ENCODE measurements at regions not wholly inside any gene's neighbourhood (a gene's known extent, or its start where the extent isn't known, plus 50 kb on each side); places are given as distances from the start of the nearest gene placed in this dataset.
"Not testable (repeated sequence)": the region's sequence is repeated elsewhere in the genome, so short reads cannot be mapped to it uniquely, and the experiment has no call there.

DNA sequence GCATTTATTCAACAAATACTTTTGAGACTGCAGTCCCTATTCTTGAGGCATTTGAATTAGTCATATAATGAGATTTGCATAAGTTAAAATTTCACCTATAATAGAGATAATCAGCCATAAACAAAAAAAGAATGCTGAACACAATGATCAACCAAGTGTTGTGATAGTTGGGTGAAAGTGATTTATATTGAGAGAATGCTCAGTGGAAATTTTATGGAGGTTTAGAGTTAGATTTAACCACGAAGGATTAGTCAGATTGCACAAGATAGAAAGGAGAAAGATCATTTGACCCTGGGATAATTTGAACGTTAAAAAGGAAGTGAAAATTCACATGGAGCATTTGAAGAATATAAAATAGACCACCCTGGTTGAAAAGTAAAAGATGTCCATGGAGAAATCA is 356.2 kb downstream of the NPR3 start:
- DNase-seq (ENCODE audit: low spot score), result no peak

DNA sequence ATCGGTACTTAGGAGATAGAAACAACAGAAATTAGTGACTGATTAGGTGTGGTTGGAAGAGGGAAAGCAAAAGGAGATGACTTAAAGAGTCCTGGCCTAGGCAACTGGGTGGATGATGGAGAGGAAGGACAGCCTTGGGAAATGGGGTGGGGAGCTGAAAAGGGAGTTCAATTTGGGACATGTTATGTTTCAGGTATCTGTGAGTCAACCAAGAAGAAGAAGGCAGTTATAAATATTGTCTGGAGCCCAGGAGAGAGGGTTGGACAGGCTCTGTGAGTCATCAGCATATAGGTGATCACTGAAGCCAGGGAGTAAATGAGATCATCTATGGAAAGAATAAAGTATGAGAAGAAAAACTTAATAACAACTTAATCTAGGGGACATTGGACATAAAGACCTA is 357.7 kb downstream of the NPR3 start:
- DNase-seq (ENCODE audit: low spot score), result no peak

DNA sequence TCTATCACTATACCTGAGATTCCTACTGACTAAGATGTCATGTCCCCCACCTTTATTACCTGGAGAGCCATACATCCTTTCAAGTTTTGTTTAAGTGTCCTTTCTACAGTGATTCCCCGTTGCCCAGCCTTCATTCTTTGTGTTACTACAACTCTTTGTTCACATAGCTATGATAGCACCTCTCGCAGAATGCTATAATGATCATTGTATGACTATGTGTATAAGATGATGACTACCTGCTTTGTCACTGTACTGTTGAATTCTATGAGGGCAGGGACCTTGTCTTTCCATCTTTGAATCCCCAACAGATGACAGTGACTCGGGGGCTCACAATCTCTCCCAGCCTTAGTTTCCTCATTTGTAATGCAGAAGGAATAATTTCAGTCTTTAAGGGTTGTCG is 361.2 kb downstream of the NPR3 start:
- no peak for DNase-seq (ENCODE audit: low spot score)

DNA sequence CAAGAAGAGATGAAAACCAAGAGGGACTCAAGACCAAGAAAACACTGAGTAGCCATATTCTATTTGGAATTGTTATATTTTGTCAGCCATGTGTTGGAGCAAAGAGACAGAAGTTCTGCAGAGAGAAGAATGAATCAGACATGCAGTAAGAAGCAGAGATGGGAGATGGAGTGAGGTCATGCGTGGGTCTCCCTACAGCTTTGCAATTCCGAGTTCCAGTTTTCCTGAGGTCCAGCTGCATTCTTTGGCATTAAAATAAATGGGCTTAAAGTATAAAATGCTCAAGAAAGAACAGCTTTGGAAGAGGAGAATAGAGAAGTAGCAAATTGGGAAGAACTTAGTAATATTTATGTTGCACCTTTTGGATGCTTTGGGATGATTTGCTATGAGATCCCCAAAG is 361.6 kb downstream of the NPR3 start:
- no peak for DNase-seq (ENCODE audit: low spot score)

DNA sequence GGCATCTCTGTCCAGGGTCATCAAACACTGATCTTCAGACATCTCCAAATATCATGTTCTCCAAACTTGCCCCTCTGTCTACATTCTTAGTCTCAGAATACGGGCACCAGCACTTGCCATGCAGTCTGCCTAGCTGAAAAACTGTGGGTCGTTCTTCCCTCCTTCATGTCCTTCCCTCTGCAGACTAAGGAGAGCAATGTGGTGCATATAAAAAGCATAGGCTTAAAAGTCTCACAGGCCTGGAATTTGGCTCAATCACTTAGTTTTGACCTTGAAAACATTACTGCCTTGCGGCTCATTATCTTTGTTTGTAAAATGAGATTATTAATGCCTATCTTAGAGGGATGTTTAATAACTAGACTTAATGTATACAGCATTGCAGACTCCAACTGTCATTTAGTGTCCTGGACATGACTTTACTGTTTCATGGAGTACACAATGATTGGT is 362.8 kb downstream of the NPR3 start:
- no peak for DNase-seq (ENCODE audit: low spot score)

DNA sequence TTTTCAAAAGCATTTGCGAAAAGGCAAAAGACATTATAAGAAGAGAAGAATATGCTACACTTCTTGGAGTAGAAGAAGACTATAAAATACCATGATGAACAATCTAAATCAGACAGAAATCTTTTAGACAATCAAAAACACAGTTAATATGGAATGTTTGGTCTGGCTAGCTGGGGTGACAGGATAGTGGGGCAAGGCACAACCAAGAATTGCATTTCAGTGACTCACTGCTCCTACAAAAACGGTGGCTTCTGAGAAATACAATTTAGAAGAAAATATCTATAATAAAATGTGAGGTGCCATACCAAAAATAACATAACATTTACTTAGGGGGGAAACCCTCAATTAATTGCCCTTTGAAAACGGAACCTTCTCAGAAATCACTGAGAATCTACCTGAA is 363.4 kb downstream of the NPR3 start:
- DNase-seq (ENCODE audit: low spot score), result no peak

DNA sequence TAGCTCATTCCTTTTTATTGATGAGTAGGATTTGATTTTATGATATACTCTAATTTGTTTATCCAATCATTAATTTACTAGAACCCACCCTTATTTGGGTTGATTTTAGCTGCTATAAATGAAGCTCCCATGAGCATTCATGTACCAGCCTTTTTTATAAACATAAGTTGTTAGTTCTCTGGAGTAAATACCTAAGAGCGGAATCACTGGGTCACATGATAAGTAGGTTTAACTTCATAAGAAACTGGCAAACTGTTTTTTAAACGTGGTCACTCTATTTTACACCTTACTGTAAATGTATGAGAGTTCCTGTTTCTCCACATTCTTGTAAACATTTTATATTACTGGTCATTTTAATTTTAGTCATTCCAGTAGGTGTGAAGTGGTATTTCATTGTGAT is 364.6 kb downstream of the NPR3 start:
- no peak for DNase-seq (ENCODE audit: low spot score)

DNA sequence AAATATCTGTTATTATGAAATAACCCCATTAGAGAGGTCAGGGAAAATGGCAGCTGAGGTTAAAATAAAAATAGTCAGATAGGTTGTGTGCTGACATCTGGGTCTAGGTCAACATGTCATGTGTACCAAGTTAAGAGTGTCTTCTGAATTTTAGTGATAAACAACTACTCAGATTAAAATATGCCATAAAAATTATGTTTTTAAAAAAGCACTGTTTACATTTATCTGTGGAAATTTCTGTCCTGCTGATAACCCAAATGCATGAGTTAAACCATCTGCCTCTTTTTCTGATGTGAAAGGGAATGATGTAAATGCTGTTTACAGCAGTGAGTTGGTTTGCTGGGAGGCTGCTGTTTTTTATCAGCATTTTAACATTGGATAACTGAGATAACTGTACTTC is 361.2 kb upstream of the TARS1 start:
- no peak for DNase-seq (ENCODE audit: low spot score)

DNA sequence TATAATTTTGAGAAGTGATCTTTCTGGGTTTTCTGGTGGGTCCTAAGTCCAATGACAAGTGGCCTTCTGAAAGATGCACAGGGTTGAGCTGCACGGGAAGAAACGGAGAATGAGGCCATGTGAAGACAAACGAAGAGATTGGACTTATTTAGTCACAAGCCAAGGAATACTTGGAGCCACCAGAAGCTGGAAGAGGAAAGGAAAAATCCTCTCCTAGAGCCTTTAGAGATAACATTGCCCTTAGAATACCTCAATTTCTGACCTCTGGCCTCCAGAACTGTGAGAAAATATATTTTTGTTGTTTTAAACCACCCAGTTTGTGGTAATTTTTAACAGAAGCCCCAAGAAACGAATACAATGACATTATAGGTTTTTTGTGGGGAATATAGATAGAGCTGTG is 360.5 kb upstream of the TARS1 start:
- DNase-seq (ENCODE audit: low spot score), result no peak

DNA sequence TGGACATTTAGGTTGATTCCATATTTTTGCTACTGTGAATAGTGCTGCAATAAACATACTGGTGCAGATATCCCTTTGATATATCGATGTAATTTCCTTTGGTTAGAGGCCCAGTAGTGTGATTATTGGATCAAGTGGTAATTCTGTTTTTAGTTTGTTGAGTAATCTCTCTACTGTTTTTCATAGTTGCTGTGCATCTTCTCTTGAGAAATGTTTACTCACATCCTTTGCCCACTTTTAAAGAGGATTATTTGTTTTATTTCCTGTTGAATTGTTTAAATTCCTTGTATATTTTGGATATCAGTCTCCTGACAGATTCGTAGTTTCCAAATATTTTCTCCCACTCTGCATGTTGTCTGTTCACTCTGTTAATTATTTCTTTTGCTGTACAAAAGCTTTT is 352.6 kb upstream of the TARS1 start:
- no peak for DNase-seq (ENCODE audit: low spot score)

DNA sequence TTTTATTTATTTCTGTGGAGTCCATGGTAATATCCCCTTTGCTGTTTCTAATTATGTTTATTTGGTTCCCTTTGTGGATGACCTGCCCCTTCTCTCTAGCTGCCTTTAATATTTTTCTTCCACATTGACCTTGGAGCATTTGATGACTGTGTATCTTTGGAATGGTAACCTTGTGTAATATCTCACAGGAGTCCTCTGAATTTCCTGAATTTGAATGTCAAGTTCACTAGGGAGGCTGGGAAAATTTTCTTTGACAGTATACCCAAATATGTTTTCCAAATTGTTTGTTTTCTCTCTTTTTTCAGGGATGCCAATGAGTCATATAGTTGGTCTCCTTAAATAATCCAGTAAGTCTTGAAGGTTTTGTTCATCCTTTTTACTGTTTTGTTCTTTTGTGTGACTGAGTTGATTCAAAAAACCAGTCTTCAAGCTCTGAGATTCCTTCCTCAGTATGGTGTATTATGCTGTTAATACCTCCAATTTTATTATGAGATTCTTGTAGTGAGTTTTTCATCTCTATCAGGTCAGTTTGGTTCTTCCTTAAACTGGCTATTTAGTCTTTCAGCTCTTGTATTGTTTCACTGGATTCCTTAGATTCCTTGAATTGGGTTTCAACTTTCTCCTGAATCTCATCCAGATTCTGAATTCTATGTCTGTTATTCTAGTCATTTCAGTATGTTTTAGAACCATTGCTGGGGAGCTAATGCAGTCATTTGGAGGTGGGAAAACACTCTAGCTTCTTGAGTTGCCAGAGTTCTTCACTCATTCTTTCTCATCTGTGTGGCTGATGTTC is 349.0 kb upstream of the TARS1 start:
- no peak for DNase-seq (ENCODE audit: low spot score)

DNA sequence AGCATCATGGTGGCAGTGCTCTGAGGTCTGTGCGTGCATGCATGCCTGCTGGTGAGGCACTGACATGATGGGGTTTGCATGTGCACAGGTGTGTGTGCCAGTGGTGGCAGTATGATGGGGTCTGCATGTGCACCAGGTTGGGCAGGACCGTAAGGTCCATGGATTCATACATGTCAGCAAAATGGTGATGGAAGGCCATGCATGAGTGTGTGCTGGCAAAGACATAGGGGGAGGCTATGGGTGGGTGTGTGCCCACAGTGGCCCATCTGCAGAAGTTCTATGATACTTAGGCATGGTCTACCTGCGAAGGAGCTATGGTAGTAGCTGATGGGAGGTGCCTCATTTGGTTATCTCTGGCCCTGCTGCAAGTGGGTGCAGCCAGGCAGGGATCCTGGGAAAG is 348.0 kb upstream of the TARS1 start:
- no peak for DNase-seq (ENCODE audit: low spot score)

DNA sequence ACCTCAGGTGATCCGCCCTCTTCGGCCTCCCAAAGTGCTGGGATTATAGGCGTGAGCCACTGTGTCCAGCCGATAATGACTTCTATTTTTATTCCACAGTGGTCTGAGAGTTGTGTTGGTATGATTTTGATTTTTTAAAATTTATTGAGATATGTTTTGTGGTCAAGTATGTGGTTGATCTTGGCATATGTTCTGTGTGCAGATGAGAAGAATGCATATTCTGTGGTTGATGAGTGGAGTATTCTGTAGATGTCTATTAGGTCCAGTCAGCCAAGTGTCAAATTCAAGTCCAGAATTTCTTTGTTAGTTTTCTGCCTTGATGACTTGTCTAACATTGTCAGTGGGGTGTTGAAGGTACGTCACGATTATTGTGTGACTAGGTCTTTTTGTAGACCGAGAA is 338.2 kb upstream of the TARS1 start:
- DNase-seq (ENCODE audit: low spot score), result no peak

DNA sequence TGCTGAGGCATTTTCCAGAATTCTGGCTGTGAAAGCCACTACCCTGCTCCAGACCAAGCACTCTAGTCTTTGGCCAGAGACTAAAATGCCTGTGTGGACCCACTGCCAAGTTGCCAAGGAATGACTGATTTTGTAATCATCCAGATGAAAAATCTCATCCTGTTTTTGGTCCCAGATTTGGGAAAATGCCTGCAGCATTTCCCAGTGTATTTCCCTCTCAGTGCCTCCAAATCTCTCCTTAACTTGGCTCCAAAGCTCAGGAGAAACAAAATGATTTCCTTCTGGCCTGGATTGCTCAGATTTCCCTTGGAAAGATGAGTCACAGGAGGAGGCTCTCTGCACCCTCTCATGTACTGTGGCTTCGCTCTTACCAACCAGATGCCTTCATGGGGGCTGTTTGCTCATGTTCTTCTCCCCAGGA is 335.2 kb upstream of the TARS1 start:
- no peak for DNase-seq (ENCODE audit: low spot score)

DNA sequence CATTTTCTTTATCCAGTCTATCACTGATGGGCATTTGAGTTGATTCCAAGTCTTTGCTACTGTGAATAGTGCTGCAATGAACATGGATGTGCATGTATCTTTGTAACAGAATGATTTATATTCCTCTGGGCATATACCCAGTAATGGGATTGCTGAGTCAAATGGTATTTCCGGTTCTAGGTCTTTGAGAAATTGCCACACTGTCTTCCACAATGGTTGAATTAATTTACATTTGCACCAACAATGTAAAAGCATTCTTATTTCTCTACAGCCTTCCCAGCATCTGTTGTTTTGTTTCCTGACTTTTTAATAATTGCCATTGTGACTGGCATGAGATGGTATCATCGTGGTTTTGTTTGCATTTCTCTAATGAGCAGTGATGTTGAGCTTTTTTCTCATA is 330.3 kb upstream of the TARS1 start:
- DNase-seq (ENCODE audit: low spot score), result not testable (repeated sequence)

DNA sequence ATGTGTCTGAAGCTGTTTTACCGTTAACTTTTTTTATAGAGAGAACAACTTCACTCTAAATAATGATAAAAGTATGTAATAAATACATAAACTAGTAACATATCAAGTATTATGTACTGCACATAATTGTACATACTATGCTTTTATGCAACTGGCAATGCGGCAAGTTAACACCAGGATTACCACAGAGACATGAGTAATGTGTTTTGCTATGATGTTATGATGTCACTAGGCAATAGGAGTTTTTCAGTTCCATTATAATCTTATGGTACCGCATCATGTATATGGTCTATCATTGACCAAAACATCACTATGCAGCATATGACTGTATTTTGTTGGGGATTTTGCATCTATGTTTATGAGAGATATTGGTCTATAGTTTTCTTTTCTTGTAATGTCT is 326.4 kb upstream of the TARS1 start:
- DNase-seq (ENCODE audit: low spot score), result no peak

DNA sequence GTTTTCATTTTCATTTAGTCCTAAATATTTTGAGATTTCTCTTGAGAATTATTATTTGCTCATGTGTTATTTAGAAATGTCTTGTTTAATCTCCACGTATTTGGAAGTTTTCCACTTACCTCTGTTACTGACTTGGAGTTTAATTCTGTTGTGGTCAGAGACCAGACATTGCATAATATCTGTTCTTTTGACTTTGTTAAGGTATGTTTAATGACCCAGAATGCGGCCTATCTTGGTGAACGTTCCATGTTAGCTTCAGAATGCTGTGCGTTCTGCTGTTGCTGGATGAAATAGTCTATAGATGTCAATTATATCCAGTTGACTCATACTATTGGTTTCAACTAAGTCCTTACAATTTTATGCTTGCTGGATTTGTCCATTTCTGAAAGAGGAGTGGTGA is 325.3 kb upstream of the TARS1 start:
- DNase-seq (ENCODE audit: low spot score), result no peak

DNA sequence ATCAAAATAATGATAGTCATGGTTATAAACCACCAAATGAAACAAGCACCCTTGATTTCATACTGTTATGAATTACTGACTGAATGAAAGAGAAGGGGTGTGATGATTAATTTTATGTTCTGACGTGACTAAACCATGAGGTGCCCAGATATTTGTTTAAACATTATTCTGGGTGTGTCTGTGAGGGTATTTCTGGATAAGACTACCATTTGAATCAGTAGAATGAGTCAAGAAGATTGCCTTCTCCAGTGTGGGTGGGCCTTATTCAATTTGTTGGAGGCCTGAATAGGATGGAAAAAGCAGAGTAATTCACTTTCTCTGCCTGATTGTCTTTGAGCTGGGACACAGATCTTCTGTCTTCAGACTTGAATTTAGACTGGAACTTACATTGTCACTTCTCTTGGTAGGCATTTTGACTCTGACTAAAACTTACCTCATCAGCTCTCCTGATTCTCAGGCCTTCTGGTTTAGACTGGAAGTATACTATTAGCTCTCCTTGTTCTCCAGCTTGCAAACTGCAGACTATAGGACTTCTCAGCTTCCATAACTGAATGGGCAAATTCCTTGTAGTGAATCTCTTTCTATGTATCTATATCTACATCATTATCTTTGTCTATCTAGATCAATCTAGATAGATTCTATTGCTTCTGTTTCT is 321.9 kb upstream of the TARS1 start:
- DNase-seq (ENCODE audit: low spot score), result no peak

DNA sequence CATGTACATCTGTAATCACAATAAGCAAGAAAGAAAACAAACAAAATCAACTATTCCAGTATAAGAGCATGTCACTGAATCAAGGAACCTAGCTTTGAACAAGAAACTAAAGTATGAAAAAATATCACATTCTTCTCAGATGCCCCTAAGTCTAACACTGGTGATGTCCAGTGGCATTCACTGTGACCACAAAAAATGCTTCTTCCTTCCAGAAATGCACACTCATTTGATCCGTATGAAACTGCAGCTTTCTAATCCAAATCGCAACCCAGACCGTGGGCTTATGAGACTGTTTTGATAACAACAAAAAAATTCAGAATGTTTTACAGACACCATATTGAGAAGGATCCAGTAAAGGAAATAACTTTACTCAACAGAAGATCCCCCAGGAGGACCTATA is 320.1 kb upstream of the TARS1 start:
- DNase-seq (ENCODE audit: low spot score), result no peak

DNA sequence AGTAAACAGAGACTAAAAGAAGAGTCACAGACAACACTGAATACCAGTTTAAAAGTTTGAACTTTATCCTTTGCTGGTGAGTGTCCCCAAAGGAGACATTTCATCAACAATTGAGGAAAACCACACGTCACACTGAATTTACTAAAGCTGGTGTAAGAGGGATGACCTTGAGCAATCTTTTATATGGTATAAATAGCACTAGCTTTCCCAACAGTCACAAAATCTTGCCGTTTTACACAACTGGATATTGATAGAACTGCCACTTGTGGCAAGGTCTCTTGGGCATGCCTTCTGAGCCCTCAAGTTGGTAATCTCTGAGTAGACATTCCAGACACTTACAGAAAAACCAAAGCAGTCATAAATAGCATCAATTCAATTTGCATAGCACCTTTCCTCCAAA is 311.5 kb upstream of the TARS1 start:
- DNase-seq (ENCODE audit: low spot score), result no peak

DNA sequence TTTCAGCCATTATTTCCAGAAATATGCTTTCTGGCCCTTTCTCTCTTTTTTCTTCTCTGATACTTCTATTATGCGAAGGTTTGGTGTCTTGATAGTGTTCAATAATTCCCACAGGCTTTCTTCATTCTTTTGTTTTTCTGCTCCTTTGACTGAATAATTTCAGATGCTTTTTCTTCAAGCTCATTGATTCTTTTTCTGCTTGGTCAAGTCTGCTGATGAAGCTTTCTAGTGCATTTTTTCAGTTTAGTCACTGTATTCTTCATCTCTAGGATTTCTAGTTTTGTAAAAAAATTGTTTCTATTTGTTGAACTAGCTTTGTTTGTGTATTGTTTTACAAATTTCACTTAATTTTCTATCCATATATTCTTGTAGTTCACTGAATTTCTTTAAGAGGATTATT is 304.0 kb upstream of the TARS1 start:
- no peak for DNase-seq (ENCODE audit: low spot score)

DNA sequence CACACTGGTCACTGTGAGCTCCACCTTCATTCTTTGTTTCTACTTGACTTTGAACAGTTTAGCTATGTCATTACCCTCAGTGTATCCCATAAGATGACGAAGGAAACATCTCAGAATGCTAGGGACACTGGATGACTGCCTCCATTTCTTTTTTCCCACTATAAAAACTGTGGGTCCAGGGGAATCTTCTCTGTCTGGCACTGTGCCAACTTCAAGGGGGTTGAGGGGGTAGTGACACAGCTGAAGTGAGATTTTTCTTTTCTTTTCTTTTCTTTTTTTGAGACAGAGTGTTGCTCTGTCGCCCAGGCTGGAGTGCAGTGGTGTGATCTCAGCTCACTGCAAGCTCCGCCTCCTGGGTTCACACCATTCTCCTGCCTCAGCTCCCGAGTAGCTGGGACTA is 302.6 kb upstream of the TARS1 start:
- not testable (repeated sequence) for DNase-seq (ENCODE audit: low spot score)

DNA sequence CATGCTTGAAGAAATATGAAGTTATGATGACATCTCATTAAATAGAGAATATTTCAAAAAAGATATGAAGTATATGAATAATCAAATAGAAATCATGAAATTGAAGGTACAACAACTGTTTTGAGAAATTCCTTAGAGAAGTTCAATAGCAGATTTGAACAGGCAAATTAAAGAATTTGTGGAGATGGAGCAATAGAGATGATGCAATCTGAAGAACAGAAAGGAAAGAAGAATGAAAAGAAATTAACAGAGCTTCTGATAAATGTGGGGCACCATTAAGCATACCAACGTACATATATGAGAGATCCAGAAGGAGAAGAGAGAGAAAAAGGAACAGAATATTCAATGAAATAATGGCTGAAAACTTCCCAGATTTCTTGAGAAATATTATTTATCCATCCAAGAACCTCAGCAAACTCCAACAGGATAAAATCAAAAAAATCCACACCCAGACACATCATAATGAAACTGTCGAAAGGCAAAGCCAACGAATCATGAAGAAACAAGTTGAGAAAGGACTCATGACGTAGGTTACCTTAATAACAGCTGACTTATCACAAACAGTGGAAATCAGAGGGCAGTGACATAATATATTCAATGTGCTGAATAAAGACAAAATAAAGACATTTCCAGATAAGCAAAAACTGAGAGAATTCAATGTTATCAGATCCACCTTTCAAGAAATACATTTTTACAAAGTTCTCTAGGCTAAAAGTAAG is 297.2 kb upstream of the TARS1 start:
- no peak for DNase-seq (ENCODE audit: low spot score)

Data from SK-N-DZ (cell line).